DLD1 (cell line): ENCODE measurements at regions not wholly inside any gene's neighbourhood (a gene's known extent, or its start where the extent isn't known, plus 50 kb on each side); places are given as distances from the start of the nearest gene placed in this dataset.
"Not testable (repeated sequence)": the region's sequence is repeated elsewhere in the genome, so short reads cannot be mapped to it uniquely, and the experiment has no call there.

Source experiments
- in situ Hi-C: cut with HindIII; loops from 2 replicates; pipeline ENCODE4 v1.10.0; 2017; ENCODE audit warnings: low sequenced_read_pairs

DNA sequence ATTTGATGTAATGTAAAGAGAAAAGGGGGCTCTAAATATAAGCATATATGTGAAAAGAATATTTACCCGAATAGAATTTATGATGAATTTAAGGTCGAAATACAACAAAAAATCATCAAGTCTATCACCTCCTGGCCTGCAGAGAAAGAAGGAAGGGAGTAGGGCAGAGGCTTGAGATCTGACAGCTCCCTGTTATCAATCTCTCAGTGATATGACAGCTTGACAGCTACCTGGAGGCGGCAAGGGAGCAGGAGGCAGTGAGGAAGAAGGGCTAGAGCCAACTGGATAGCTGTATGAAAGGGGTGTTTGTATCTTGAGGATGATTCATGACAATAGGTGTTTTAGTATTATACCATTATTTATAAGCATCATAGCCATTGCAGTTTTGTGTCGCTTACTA, 299.8 kb upstream of the DNAJC19 start:
- in situ Hi-C loops, result no loop called here

DNA sequence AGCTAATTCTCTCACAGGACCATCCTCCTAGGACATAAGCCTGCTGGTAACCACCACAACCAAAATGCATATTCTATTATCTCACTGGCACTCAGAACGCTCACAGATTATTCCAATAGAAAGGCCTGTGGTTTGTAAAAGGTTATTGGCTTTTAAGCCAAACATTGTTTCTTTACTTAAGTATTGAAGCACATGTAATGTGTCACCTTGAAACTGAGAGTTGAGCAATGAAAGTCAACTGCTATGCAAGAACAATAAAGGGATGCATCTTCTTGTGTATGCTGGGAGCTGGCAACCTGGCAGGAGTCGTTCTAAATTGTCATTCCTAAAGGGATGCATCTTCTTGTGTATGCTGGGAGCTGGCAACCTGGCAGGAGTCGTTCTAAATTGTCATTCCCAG, 298.6 kb upstream of the DNAJC19 start:
- in situ Hi-C loops, result no loop called here

DNA sequence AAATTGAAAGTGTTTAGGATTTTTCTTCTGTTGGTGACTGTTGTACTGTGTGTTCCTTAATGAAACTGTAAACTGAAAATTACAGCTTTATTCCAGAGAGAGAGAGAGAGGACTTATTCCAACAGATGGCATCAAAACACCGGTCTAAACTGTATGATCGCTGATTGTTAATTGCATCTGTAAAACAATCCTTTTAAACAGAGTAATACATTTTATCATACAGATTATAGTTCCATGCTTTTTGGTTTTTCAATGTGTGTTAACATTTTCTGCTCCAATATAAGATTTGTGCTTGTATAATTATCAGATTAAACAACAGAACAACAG, 289.7 kb upstream of the DNAJC19 start:
- in situ Hi-C loops, result no loop called here

DNA sequence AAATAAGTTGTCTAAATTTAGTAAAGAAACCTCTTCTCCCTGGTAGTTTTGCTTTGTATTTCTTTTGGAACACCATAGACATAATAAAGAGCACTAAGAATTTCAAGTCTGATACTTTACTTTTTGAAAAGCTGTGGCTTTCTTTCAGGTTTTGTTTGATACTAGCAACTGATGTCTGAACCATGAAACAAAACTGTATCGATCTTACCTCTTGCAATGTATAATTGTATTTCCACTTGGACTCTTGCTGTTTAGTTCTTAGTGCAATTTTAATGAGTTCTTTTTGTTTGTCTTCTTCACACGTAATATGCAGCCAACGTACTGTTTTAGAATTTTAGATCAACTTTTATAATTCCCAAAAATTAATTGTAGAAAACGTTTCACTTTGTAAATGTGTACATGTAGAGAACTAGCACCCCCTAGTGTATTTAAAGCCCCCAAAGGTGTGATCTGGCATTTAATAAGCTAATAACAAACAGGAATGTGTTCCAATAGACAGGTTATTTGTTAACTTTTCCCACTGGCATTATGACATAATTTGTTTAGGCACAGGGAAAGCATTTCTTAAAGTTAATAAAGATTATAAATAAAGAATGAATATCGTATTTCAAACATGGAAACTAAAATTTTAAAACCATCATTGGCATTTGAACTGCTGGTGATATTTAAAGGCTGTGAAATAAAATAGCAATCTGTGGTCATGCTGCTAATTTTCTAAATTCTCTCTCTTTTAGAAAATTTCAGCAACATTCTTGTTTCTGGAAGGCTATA, 289.1 kb upstream of the DNAJC19 start:
- in situ Hi-C loops, result no loop called here

DNA sequence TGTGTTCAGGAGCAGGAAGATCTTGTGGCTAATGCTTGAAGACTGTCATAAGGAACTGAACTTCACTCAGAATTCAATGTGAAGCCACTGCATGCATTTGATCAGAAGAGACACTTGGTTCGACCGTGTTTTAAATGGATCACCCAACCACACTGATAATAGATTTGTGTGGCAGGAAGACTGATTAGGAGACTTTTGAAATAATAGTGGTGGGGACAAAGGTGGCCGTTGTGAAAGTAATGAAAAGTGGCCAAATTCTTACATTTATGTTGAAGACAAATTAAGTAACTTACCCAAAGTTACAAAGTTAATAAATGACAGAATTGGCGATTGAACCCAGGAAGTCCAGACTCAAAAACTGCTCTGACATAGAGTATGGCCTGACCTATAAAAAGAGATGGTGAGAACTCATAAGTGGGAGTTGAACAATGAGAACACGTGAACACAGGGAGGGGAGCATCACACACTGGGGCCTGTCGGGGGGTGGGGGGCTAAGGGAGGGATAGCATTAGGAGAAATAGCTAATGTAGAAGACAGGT, 286.9 kb upstream of the DNAJC19 start:
- in situ Hi-C loops, result no loop called here

DNA sequence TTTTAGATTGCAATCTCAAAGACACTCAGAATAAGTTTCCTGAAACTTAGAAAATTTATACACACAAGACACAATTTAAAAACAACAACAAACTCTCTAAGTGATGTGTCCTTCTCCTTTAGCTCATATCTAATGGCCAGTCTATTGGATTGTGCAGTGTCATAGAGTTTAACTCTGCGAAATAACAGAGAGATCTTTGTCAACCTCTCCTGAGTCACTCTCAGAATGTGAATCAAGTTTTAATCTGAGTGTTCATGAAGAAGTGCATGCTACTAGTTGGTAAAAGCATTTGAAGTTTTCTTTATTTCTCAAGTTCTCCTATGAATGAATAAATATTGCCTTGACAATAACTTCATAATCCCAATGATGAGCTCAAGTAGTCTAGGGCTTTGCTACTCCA, 284.5 kb upstream of the DNAJC19 start:
- in situ Hi-C loops, result no loop called here

DNA sequence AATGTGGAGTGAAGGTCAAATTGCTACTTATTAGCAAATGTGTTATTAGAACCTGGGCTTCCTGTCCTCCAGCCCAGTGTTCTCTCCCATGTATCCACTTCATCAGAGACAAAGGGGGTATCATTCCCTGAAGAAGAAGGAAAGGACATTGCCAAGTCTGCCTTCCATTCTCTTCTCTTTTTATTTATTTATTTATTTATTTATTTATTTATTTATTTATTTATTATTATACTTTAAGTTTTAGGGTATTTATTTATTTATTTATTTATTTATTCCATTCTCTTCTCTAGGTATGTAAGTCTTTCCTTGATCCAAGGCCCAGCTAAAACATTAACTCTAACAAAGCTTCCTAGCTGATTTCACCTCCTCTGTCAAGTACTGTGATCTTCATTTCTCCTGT, 277.8 kb upstream of the DNAJC19 start:
- in situ Hi-C loops, result no loop called here

DNA sequence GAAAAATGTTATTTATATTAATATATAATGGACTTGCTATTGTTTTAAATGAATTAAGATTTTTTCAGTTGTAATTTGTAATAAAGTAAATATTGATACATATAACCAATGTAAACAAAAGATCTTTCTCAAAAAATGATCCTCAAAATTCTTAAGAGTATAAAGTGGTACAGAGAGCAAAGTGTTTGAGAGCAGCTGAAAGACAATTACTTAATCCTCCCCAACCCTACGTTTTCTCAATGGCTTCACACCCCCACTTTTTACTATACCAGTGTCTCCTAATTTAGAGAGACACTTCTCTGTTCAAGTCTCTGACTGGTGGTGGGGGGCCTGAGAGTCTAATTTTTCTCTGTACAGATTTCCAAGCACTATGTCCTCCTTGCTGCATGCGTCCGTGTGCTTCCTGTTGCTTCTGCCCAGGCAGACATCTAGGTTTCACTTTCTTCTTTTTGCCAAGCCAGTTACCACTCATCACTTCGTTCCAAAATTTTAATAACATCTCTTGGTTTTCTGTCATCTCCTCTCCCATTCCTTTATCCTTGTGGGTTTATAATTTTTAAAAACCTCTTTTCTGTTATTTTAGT, 276.3 kb upstream of the DNAJC19 start:
- in situ Hi-C loops, result no loop called here

DNA sequence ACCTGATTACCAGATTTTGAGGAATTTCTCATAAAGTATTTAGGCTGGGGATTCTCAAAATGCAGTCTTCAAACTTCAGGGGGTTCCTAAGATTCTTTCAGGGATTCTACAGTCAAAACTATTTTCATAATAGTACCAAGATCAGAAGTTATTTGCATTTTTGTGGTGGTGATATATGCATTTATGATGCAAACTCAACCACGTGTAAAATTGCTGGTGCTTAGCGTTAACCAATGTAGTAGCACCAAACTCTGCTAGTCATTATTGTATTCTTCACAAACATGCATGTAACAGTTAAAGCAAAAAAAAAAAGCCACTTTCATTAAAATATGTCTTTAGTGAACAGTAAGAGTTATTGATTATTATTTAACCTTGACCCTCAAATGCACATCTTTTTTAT, 274.9 kb upstream of the DNAJC19 start:
- in situ Hi-C loops, result no loop called here

DNA sequence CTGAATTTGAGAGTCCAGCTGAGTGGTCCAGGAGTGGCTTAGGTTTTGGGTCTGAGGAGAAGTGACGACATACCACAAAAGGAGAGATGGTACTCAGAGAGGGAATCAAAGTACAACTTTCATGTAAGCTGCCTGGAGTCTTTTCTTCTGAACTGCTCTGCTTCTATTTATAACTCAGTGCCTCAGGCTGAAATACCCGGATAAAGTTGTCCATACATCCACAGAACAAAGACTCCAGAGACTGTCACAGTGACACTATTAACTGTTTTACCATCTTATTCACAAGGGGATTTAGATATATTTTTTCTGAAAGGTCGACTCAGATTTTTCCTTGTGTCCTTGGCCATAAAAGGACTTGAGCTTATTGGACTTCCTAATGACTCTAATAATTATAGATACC, 264.3 kb upstream of the DNAJC19 start:
- in situ Hi-C loops, result no loop called here

DNA sequence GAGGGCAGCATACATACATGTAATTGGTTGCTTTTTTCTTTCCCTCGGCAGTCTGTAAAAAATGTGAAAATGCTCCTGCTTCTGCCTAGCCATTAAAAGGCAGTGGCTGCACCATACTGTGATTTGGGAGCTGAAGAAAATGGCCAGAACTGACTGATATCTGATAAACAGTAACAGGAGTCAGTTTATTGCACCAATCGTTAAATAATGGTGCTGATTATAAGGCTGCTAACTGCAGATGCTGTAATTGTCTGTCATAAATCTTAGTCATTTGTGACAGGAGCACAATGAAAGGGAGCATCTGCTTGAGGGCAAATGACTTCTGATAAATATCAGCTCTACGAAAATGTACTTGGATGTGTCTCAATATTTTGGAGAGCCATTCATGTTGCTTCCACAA, 263.1 kb upstream of the DNAJC19 start:
- in situ Hi-C loops, result no loop called here

DNA sequence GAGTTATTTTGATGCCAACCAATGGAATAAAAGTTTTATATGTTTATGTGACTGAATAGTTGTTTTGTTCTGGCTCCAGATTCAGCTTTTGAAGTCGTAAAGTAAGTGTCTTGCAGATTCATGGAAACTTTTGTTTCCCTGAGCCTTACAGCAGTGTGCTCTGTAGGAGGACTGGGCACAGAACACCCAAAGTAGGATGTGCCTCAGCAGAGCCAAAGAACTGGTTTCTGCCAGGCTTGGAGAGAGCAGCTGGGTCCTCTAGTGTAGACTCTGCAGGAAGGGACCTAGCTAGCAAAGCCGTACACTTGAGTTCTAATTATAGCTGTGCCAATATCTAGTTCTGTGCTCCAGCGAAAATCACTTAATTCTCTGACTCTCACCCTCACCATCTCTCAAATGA, 261.2 kb upstream of the DNAJC19 start:
- in situ Hi-C loops, result no loop called here

DNA sequence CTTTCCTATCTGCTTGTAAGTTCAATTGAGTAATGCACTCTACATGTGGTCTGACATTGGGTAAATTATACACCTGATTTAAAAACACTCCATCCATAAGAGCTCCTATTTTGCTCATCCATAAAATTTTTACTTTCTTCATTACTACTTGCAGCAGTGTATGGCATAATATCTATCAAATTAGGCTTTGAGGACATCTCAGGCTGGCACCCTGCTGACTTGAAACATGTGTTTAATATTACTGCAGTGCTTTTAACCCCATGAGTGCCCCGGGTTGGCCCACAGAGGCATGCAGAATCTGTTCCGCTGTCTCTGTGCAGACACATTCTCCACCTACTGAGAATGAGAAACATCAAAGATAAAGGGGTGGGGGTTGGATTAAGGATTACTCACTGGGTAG, 249.9 kb upstream of the DNAJC19 start:
- in situ Hi-C loops, result no loop called here

DNA sequence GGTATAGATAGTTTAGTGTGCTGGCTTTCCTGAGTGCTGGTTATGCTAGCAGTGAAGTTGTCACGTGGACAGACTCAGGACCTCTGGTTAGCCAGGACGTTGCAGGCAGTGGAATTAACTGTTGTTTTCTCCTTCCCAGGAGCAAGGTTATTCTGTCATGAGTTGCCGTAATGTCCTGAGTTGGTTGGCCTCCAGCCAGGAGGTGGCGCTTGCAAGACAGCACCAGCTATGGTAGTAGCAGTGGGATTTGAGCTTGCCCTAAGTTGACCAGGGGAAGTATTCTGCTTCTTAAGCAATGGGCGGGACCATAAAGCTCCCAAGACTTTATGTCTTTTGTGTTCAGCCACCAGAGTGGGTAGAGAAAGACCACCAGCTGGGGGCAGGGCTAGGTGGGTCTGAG, 240.7 kb upstream of the DNAJC19 start:
- in situ Hi-C loops, result no loop called here

DNA sequence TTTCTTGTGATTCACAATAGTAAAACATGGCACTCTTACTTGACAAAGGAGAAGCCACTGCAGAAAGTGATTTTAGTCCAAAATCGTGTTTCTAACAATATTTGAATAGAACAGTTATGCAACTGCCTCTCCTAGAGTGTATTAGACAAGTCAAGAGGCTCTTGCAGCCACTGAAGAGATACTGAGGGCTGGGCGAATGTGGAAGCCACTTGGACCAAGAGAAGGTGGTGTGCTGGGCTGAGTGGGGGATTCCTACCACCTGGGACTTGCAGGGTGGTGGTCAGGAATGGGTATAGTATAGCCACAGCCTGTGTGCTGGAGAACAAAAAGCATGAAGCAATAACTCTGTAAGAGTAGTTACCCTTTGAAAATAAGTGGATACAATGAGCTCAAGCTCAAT, 223.8 kb upstream of the DNAJC19 start:
- in situ Hi-C loops, result no loop called here

DNA sequence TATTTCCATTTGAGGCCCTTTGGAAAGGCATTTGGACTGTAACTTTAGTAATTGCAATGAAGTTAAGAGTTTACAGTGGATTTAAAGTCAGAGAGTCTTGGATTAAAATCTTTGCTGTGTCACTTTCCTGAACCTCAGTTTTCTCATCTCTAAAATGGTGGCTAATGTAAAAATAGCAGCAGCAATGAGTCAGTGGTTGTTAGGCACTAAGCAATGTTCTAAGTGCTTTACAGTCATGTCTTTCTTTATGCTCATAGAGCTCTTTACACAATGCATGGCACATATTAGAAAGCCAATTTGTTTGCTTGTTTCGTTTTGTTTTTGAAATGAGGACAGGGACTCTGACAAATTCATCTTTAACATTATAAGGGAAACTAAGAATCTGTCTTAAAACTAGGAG, 222.7 kb upstream of the DNAJC19 start:
- in situ Hi-C loops, result no loop called here

DNA sequence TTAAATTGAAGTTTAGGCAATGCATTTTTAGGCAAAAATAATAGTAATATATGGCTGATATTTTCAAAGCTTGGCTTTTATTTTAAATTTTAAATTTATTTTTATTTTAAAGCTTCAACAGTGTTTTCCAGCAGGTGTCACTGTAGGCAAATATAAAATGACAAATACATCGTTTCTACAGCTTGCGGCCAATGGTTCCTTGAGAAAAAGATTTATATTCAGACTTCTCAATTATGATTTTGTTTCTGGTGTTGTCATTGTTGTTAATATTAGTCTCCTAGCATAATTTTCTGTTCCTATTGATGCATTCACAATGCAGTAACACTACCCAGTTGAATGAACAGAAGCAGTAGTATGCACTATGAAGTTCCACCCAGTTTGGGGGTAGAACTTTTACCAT, 220.7 kb upstream of the DNAJC19 start:
- in situ Hi-C loops, result no loop called here

DNA sequence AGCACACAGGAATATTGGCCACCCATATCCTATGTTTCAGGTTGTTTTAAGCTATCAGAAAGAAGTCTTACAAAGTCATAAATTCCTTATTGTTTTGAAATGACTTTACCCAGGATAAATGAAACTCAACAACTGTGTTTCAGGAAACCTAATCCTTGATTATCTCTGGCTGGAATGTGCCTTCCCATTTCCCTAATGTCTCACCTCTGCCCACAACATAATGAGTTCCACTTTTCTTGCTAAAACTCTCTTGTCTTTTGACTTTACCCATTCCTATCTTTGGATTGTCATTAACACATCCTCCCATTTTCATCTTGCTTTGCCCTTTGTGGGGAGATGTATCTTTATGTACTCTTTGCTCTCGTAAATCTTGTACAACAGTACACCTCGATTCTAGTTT, 200.0 kb upstream of the DNAJC19 start:
- in situ Hi-C loops, result no loop called here

DNA sequence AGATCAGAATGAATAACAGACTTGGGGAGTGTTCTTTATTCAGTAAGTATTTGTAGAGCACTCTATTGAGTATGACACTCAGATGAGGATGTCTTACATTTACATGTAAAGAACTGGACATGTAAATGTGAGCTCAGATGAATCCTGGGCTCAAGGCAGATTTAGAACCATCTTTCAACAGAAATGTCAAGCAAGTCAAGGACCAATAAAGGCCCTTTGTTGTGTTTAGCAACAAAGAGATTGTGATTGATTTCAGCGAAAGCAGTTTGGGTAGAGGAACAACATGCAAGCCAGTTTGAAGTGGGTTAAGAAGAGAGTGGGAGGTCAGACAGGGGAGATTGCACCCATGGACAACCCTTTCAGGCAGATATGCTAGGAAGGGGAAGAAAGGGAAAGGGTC, 194.2 kb upstream of the DNAJC19 start:
- in situ Hi-C loops, result no loop called here

DNA sequence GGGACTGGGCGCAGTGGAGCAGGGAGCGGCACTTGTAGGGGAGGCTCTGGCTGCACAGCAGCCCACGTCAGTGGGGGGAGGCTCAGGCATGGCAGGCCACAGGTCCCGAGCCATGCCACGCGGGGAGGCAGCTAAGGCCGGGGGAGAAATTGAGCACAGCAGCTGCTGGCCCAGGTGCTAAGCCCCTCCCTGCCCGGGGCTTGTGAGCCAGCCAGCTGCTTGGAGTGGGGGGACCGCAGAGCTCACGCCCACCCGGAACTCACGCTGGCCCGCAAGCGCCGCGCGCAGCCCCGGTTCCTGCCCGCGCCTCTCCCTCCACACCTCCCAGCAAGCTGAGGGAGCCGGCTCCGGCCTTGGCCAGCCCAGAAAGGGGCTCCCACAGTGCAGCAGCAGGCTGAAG, 193.5 kb upstream of the DNAJC19 start:
- in situ Hi-C loops, result not testable (repeated sequence)

DNA sequence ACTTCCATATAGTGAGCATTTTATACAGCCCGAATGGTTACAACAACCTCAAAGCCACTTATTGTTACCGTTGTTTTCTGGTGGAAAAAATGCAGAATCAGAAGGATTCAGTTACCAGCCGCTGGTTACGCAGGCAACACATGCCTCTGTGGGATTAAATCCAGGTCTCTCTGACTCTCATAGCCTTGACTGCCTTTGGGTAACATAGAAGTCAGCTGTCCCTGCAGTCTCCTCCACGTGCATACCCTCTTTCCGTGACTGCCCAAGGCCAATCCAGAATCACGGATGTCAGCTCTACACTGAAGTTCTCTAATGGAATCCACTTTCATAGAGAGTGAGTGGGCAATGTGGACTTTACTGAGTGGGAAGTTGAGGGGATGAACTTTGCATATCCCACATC, 189.5 kb upstream of the DNAJC19 start:
- in situ Hi-C loops, result no loop called here

DNA sequence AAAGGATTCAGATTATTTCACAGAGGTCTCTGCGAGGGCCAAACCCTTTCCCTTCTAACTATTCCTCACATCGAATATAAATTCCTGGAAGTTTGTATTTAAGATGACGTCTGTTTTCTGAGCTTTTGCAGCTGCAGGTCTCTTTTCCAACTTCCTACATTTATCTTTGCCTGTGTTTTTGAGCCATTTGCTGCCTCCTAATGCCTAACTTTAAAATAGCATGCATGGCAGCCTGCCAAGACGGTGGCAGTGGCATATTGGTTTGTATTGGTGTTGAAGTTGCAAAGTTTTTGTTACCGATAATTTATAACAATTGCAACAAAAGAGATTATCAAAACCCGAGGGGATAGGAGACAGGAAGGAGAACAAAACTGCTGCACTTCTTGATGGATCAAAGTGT, 187.1 kb upstream of the DNAJC19 start:
- in situ Hi-C loops, result no loop called here

DNA sequence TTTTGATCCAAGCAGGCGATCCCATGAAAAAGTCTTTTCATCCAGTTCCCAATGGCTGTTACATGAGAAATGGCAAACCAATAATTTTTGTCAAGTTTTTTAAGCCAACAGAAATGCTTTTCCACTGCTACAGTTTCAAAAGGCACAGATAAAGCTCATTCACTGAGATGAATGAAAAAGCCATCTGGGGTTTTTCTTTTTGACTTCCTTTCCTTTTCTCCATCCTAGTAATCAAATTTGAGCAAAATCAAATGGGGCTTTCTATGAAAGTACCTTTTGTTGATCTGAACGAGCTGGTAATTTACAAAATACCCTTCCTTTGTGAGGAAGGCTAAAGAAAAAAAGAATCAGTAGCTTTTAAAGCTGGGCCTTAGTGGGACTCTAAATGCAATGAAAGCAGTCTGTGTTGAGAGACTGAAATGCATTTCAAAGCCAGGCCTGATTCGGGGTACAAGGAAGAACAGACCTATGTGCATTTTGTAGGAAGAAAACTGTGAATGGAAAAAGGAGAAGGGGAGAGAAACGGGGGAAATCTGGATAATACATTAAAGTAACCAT, 185.2 kb upstream of the DNAJC19 start:
- in situ Hi-C loops, result no loop called here
